Vagina (tissue), 2 donors: ENCODE measurements at regions not wholly inside any gene's neighbourhood (a gene's known extent, or its start where the extent isn't known, plus 50 kb on each side); places are given as distances from the start of the nearest gene placed in this dataset.

ENCODE experiments used
- DNase-seq, 2 donors: peaks; one replicate each; pipeline ENCODE4 v3.0.0-alpha.2; 2017; ENCODE audit errors: extremely low spot score in 2 of 2
- H3K27ac ChIP-seq: fragments of 200-600 bp; sonication (generic); one replicate; pipeline ENCODE4 v1.5.1; 2019
- H3K27me3 ChIP-seq: fragments of 200-600 bp; sonication (generic); one replicate; pipeline ENCODE4 v1.5.1; 2019
- H3K36me3 ChIP-seq, 2 donors: fragments of 200-600 bp; sonication (generic); one replicate each; pipeline ENCODE4 v1.5.1; 2017 to 2019
- H3K4me1 ChIP-seq: fragments of 200-600 bp; sonication (generic); one replicate; pipeline ENCODE4 v1.5.1; 2019
- H3K4me3 ChIP-seq, 2 donors: fragments of 200-600 bp; sonication (generic); 1 replicate in 1 of 2; 2 replicates in 1 of 2; pipeline ENCODE4 v1.5.1; 2016 to 2019
- H3K9me3 ChIP-seq: fragments of 200-600 bp; sonication (generic); one replicate; pipeline ENCODE4 v1.5.1; 2019
- CTCF ChIP-seq, 3 experiments: fragments of 450-650 bp in 2 of 3; fragments of 200-600 bp in 1 of 3; sonication (generic) in 1 of 3; IDR thresholded peaks; one replicate each; pipeline ENCODE4 v1.5.1; 2017 to 2019; ENCODE audit warnings: antibody characterized with exemption in 3 of 3, mild to moderate bottlenecking in 2 of 3, moderate library complexity in 2 of 3
- POLR2A ChIP-seq, 2 donors: fragments of 450-650 bp; IDR thresholded peaks; one replicate each; pipeline ENCODE4 v1.6.1; 2017; ENCODE audit warnings: antibody characterized with exemption in 2 of 2, mild to moderate bottlenecking in 2 of 2, moderate library complexity in 2 of 2
- POLR2AphosphoS5 ChIP-seq, 2 donors: sonication (generic); formaldehyde crosslinking; IDR thresholded peaks; one replicate each; pipeline ENCODE4 v1.9.0; 2017; ENCODE audit warnings: antibody characterized with exemption in 2 of 2, mild to moderate bottlenecking in 2 of 2, low read depth in 1 of 2; ENCODE audit not compliant: insufficient read depth in 1 of 2
- intact Hi-C: fragments of 100-400 bp; cut with DNase I; formaldehyde crosslinking; loops from one replicate; pipeline ENCODE4 v1.15.1; 2023

GRCh38 chr14:34007902-34008301 is 57.0 kb upstream of the EGLN3 start:
- no peak for TF ChIP-seq POLR2AphosphoS5 (IDR thresholded peaks at IDR 0.05; ENCODE audit: insufficient read depth in 1 of 2, low read depth in 1 of 2)
- TF ChIP-seq CTCF (IDR thresholded peaks at IDR 0.05), result no peak
- TF ChIP-seq POLR2A (IDR thresholded peaks at IDR 0.05), result no peak
- intact Hi-C loops, result no loop called here
- Histone ChIP-seq H3K27ac (no peak overlapping the region), H3K4me3 (no peak overlapping the region), H3K27me3 (no peaks in the 10 kb centered on the region), H3K9me3 (no peaks in the 10 kb centered on the region), H3K4me1 (no peaks in the 10 kb centered on the region), H3K36me3 (no peaks in the 10 kb centered on the region)
- DNase-seq, result no peak

GRCh38 chr14:34005901-34006300 is 55.0 kb upstream of the EGLN3 start:
- H3K4me3 ChIP-seq, result no peak overlapping the region
- H3K27me3 ChIP-seq, result no peaks in the 10 kb centered on the region
- H3K9me3 ChIP-seq, result no peaks in the 10 kb centered on the region
- intact Hi-C loops, result no loop called here
- H3K4me1 ChIP-seq, result no peaks in the 10 kb centered on the region
- no peak for DNase-seq
- TF ChIP-seq CTCF (IDR thresholded peaks at IDR 0.05), result no peak
- TF ChIP-seq POLR2AphosphoS5 (IDR thresholded peaks at IDR 0.05; ENCODE audit: insufficient read depth in 1 of 2, low read depth in 1 of 2), result no peak
- no peak for TF ChIP-seq POLR2A (IDR thresholded peaks at IDR 0.05)
- H3K27ac ChIP-seq, result no peak overlapping the region
- no peaks in the 10 kb centered on the region for H3K36me3 ChIP-seq

GRCh38 chr14:34004881-34005280 is 54.0 kb upstream of the EGLN3 start:
- TF ChIP-seq POLR2AphosphoS5 (IDR thresholded peaks at IDR 0.05; ENCODE audit: insufficient read depth in 1 of 2, low read depth in 1 of 2) (no peak), POLR2A (IDR thresholded peaks at IDR 0.05) (no peak), CTCF (IDR thresholded peaks at IDR 0.05) (no peak)

GRCh38 chr14:34003691-34004090 is 52.8 kb upstream of the EGLN3 start:
- Histone ChIP-seq H3K9me3 (no peaks in the 10 kb centered on the region), H3K36me3 (no peaks in the 10 kb centered on the region), H3K27me3 (no peaks in the 10 kb centered on the region), H3K4me1 (no peaks in the 10 kb centered on the region), H3K27ac (no peak overlapping the region), H3K4me3 (no peak overlapping the region)
- DNase-seq, result no peak
- intact Hi-C loops, result no loop called here
- TF ChIP-seq CTCF (IDR thresholded peaks at IDR 0.05) (no peak), POLR2AphosphoS5 (IDR thresholded peaks at IDR 0.05; ENCODE audit: insufficient read depth in 1 of 2, low read depth in 1 of 2) (no peak), POLR2A (IDR thresholded peaks at IDR 0.05) (no peak)

More at GRCh38 chr14:34004881-34005280, 54.0 kb upstream of the EGLN3 start:
- intact Hi-C loops, result no loop called here
- no peak overlapping the region for H3K27ac ChIP-seq
- no peak for DNase-seq
- H3K9me3 ChIP-seq, result no peaks in the 10 kb centered on the region
- no peaks in the 10 kb centered on the region for H3K36me3 ChIP-seq
- no peak overlapping the region for H3K4me3 ChIP-seq
- H3K27me3 ChIP-seq, result no peaks in the 10 kb centered on the region
- H3K4me1 ChIP-seq, result no peaks in the 10 kb centered on the region

- Histone ChIP-seq H3K27ac (no peak overlapping the region), H3K4me1 (no peaks in the 10 kb centered on the region), H3K4me3 (no peak overlapping the region), H3K9me3 (no peaks in the 10 kb centered on the region), H3K36me3 (no peaks in the 10 kb centered on the region), H3K27me3 (no peaks in the 10 kb centered on the region)
- DNase-seq, result no peak
- TF ChIP-seq POLR2AphosphoS5 (IDR thresholded peaks at IDR 0.05; ENCODE audit: insufficient read depth in 1 of 2, low read depth in 1 of 2) (no peak), POLR2A (IDR thresholded peaks at IDR 0.05) (no peak), CTCF (IDR thresholded peaks at IDR 0.05) (no peak)
- intact Hi-C loops, result no loop called here
Measured at GRCh38 chr14:34003082-34003668, 52.3 kb upstream of the EGLN3 start.
